HL-60/S4 (cell line): ENCODE measurements at regions not wholly inside any gene's neighbourhood (a gene's known extent, or its start where the extent isn't known, plus 50 kb on each side); places are given as distances from the start of the nearest gene placed in this dataset.

Experiments
- in situ Hi-C: fragments of 300-500 bp; cut with MboI; formaldehyde crosslinking; loops from 2 replicates; pipeline ENCODE4 v1.14.3; 2022; ENCODE audit warnings: low sequenced_read_pairs

GRCh38 chr14:65794674-65795279, 382.2 kb downstream of the FUT8 start:
- in situ Hi-C loops = no loop called here

- in situ Hi-C loops = no loop called here
Measured at GRCh38 chr14:65798216-65798615, 385.7 kb downstream of the FUT8 start.

GRCh38 chr14:65800694-65801093, 388.2 kb downstream of the FUT8 start:
- in situ Hi-C loops = no loop called here

- in situ Hi-C loops = no loop called here
Measured at GRCh38 chr14:65802196-65802595, 389.7 kb downstream of the FUT8 start.

GRCh38 chr14:65803885-65804284, 391.4 kb downstream of the FUT8 start:
- in situ Hi-C loops = no loop called here

GRCh38 chr14:65804439-65805112, 392.0 kb downstream of the FUT8 start:
- in situ Hi-C loops = no loop called here

- in situ Hi-C loops = no loop called here
Measured at GRCh38 chr14:65805113-65805473, 392.6 kb downstream of the FUT8 start.

GRCh38 chr14:65808390-65808789, 395.9 kb downstream of the FUT8 start:
- in situ Hi-C loops = no loop called here

- in situ Hi-C loops = no loop called here
Measured at GRCh38 chr14:65810322-65810721, 397.8 kb downstream of the FUT8 start.

- in situ Hi-C loops = no loop called here
Measured at GRCh38 chr14:65813760-65814384, 401.3 kb downstream of the FUT8 start.

GRCh38 chr14:65815127-65815526, 402.6 kb downstream of the FUT8 start:
- in situ Hi-C loops = no loop called here

GRCh38 chr14:65817011-65817410, 404.5 kb downstream of the FUT8 start:
- in situ Hi-C loops = no loop called here

GRCh38 chr14:65819569-65819968, 407.0 kb downstream of the FUT8 start:
- in situ Hi-C loops = no loop called here

GRCh38 chr14:65821224-65821753, 408.8 kb downstream of the FUT8 start:
- in situ Hi-C loops = no loop called here

GRCh38 chr14:65824285-65824977, 411.9 kb downstream of the FUT8 start:
- in situ Hi-C loops = no loop called here

- in situ Hi-C loops = no loop called here
Measured at GRCh38 chr14:65824978-65825299, 412.4 kb downstream of the FUT8 start.

GRCh38 chr14:65826946-65827345, 414.4 kb downstream of the FUT8 start:
- in situ Hi-C loops = no loop called here

- in situ Hi-C loops = no loop called here
Measured at GRCh38 chr14:65827520-65827919, 415.0 kb downstream of the FUT8 start.

GRCh38 chr14:65828396-65828795, 415.9 kb downstream of the FUT8 start:
- in situ Hi-C loops = no loop called here

- in situ Hi-C loops = no loop called here
Measured at GRCh38 chr14:65832431-65833266, 420.1 kb downstream of the FUT8 start.
